Calu3 (cell line): ENCODE measurements at regions not wholly inside any gene's neighbourhood (a gene's known extent, or its start where the extent isn't known, plus 50 kb on each side); places are given as distances from the start of the nearest gene placed in this dataset.

Experiments used
- BruUV-seq: library from RNA; stranded (reverse); fragments of 400-500 nt; replicated peaks from 2 replicates; lab custom pipeline; 2021; lab: Mats Ljungman, UMichigan
- CTCF ChIA-PET: fragments of 300-600 bp; sonication (Branson Sonifier 250); formaldehyde crosslinking; loops from one replicate; lab custom pipeline; 2022; ENCODE audit warnings: antibody characterized with exemption; lab: Charles Lee
- DNase-seq: peaks from one replicate; pipeline ENCODE4 v3.0.0; 2022
- H3K27ac Mint-ChIP-seq: one replicate; pipeline ENCODE4 v1.8.0; 2022; ENCODE audit warnings: mixed read lengths; ENCODE audit not compliant: unreplicated experiment
- H3K27me3 Mint-ChIP-seq: one replicate; pipeline ENCODE4 v1.8.0; 2022; ENCODE audit warnings: mixed read lengths; ENCODE audit not compliant: unreplicated experiment
- H3K36me3 Mint-ChIP-seq: one replicate; pipeline ENCODE4 v1.8.0; 2022; ENCODE audit warnings: mild to moderate bottlenecking, moderate library complexity, mixed read lengths; ENCODE audit not compliant: insufficient read depth, unreplicated experiment
- H3K4me1 Mint-ChIP-seq: one replicate; pipeline ENCODE4 v1.8.0; 2022; ENCODE audit warnings: mild to moderate bottlenecking, low read depth, mixed read lengths; ENCODE audit not compliant: unreplicated experiment
- H3K4me3 Mint-ChIP-seq: one replicate; pipeline ENCODE4 v1.8.0; 2022; ENCODE audit warnings: mild to moderate bottlenecking, low read depth, moderate library complexity, mixed read lengths; ENCODE audit not compliant: unreplicated experiment
- H3K9me3 Mint-ChIP-seq: one replicate; pipeline ENCODE4 v1.8.0; 2022; ENCODE audit warnings: low read depth, mixed read lengths; ENCODE audit not compliant: unreplicated experiment
- CTCF ChIP-seq: fragments of 200-600 bp; IDR thresholded peaks from one replicate; pipeline ENCODE4 v1.8.0; 2022; ENCODE audit warnings: antibody characterized with exemption; ENCODE audit not compliant: unreplicated experiment
- intact Hi-C: fragments of 100-400 bp; cut with micrococcal nuclease; formaldehyde crosslinking; loops from one replicate; pipeline ENCODE4 v1.10.0; 2022; ENCODE audit not compliant: unreplicated experiment

DNA sequence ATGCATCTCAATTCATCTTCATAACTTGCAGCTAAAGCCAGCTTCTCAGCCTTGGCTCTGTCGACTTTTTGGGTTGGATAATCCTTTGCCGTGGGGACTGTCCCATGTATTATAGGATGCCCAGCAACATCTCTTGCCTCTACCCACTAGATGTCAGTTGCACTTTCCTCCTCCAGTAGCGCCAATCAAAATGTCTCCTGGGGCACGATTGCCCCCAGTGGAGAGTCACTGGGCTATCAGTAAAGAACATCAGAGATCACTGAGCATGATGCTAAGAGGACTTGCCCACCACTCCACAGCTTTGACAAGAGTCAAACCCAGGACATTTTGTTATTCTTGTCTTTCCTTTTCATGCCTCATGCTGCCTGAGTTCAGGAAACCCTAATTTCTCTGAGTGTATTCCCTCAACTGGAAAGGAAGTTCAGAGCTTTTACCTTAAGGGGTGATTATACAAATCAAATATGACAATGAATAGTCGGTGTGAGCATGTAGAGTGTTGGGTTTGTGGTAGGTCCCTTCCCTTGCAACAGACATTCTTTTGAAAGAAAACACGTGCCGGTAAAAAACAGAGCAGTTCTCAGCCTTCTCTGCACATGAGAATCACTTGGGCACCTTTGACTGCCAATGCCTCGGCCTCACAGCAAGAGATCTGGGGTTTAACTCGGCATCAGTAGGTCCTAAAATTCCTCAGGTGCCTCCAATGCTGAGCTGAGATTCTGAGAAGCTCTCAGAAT lies 980.6 kb downstream of the VRK1 start:
- no peak for DNase-seq
- BruUV-seq: no TSS peak
- Mint-ChIP-seq H3K4me1 (no peaks in the 10 kb centered on the region), H3K4me3 (no peak overlapping the region), H3K36me3 (no peaks in the 10 kb centered on the region), H3K9me3 (peaks cover 13% of the 10 kb centered on the region), H3K27ac (no peak overlapping the region), H3K27me3 (no peaks in the 10 kb centered on the region)
- CTCF ChIA-PET: interaction anchor here (0.6 kb wide), 1 partner anchor 69 kb away, joined by 3 read pairs; no protein-coding TSS in a partner anchor
- intact Hi-C loops: no loop called here
- no peak for TF ChIP-seq CTCF

DNA sequence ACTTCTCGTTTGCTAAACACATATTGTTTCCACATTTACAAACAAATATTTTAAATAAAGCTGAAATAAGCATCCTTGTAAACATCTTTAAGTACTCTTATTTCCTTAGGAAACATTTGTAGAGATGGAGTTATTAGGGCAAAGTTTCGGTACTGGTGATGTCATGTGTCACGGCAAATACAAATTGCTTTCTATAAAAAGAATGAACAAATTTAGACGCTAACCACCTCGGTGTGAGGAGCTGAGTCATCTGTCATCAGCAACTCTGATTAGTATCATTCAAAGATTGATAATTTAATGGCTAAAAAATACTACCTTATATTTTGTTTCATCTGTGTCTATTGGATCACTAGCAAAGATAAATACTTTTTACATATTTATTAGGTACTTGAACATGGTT lies 982.0 kb downstream of the VRK1 start:
- Mint-ChIP-seq H3K4me3 (no peak overlapping the region), H3K4me1 (no peaks in the 10 kb centered on the region), H3K36me3 (no peaks in the 10 kb centered on the region), H3K27ac (no peak overlapping the region), H3K27me3 (no peaks in the 10 kb centered on the region), H3K9me3 (peaks cover 13% of the 10 kb centered on the region)
- CTCF ChIA-PET: no interaction called here
- intact Hi-C loops: no loop called here
- no TSS peak for BruUV-seq
- no peak for DNase-seq
- TF ChIP-seq CTCF: no peak

GRCh38 chr14:97780804-97781203 lies 983.6 kb downstream of the VRK1 start:
- intact Hi-C loops: no loop called here
- Mint-ChIP-seq H3K4me1 (no peaks in the 10 kb centered on the region), H3K36me3 (no peaks in the 10 kb centered on the region), H3K4me3 (no peak overlapping the region), H3K9me3 (peaks cover 17% of the 10 kb centered on the region), H3K27me3 (no peaks in the 10 kb centered on the region), H3K27ac (no peak overlapping the region)
- no peak for TF ChIP-seq CTCF
- CTCF ChIA-PET: no interaction called here
- DNase-seq: no peak
- BruUV-seq: no TSS peak

- no peak for TF ChIP-seq CTCF
- H3K4me1 Mint-ChIP-seq: no peaks in the 10 kb centered on the region
- H3K27me3 Mint-ChIP-seq: no peaks in the 10 kb centered on the region
- CTCF ChIA-PET: no interaction called here
- no peak for DNase-seq
- H3K9me3 Mint-ChIP-seq: peaks cover 17% of the 10 kb centered on the region
- no peaks in the 10 kb centered on the region for H3K36me3 Mint-ChIP-seq
- no TSS peak for BruUV-seq
- H3K27ac Mint-ChIP-seq: no peak overlapping the region
- intact Hi-C loops: no loop called here
- H3K4me3 Mint-ChIP-seq: no peak overlapping the region
Observed at GRCh38 chr14:97781961-97782360, 984.8 kb downstream of the VRK1 start.
